Activated gamma-delta T cell (primary cell): ENCODE measurements at regions not wholly inside any gene's neighbourhood (a gene's known extent, or its start where the extent isn't known, plus 50 kb on each side); places are given as distances from the start of the nearest gene placed in this dataset.

Source experiments
- DNase-seq: peaks from one replicate; lab custom pipeline; 2025; lab: John Stamatoyannopoulos, UW

GRCh38 chr11:45036733-45037132 is 86.0 kb upstream of the TP53I11 start:
- no peak for DNase-seq

- no peak for DNase-seq
These were observed 86.8 kb upstream of the TP53I11 start for GRCh38 chr11:45037434-45038005.

- DNase-seq = no peak
These were observed 88.2 kb upstream of the TP53I11 start for GRCh38 chr11:45038923-45039322.

- DNase-seq = no peak
These were observed 90.9 kb upstream of the TP53I11 start for GRCh38 chr11:45041596-45041995.

GRCh38 chr11:45042560-45042959 is 91.9 kb upstream of the TP53I11 start:
- DNase-seq = no peak

- no peak for DNase-seq
These were observed 93.2 kb upstream of the TP53I11 start for GRCh38 chr11:45043755-45044475.

- DNase-seq = no peak
These were observed 95.2 kb upstream of the TP53I11 start for GRCh38 chr11:45045683-45046471.

GRCh38 chr11:45048313-45048841 is 97.7 kb upstream of the TP53I11 start:
- no peak for DNase-seq

GRCh38 chr11:45048870-45049691 is 97.4 kb upstream of the PRDM11 start:
- DNase-seq = no peak

GRCh38 chr11:45050111-45050510 is 96.3 kb upstream of the PRDM11 start:
- no peak for DNase-seq

GRCh38 chr11:45051621-45052020 is 94.8 kb upstream of the PRDM11 start:
- no peak for DNase-seq

- DNase-seq = no peak
These were observed 94.1 kb upstream of the PRDM11 start for GRCh38 chr11:45052361-45052760.

GRCh38 chr11:45053736-45054446 is 92.5 kb upstream of the PRDM11 start:
- no peak for DNase-seq

GRCh38 chr11:45054956-45055355 is 91.5 kb upstream of the PRDM11 start:
- no peak for DNase-seq

GRCh38 chr11:45056529-45056928 is 89.9 kb upstream of the PRDM11 start:
- DNase-seq = no peak

- no peak for DNase-seq
These were observed 88.3 kb upstream of the PRDM11 start for GRCh38 chr11:45057938-45058646.

- DNase-seq = no peak
These were observed 87.8 kb upstream of the PRDM11 start for GRCh38 chr11:45058647-45058950.

- no peak for DNase-seq
These were observed 85.7 kb upstream of the PRDM11 start for GRCh38 chr11:45060707-45061106.

GRCh38 chr11:45061641-45062040 is 84.8 kb upstream of the PRDM11 start:
- no peak for DNase-seq

GRCh38 chr11:45062115-45062514 is 84.3 kb upstream of the PRDM11 start:
- DNase-seq = no peak
